Effector memory CD8-positive, alpha-beta T cell (primary cell): ENCODE measurements at regions not wholly inside any gene's neighbourhood (a gene's known extent, or its start where the extent isn't known, plus 50 kb on each side); places are given as distances from the start of the nearest gene placed in this dataset.

Experiments
- ATAC-seq: fragments of 150-1000 bp; cut with Tn5 transposase; replicated peaks from 2 replicates; pipeline ENCODE4 v1.10.0; 2021; ENCODE audit warnings: mild to moderate bottlenecking, moderate library complexity
- DNase-seq, 3 experiments: peaks; one replicate each; pipeline ENCODE4 v3.0.0; 2021
- H3K27ac Mint-ChIP-seq, 2 donors: one replicate each; pipeline ENCODE4 v1.8.0; 2022; ENCODE audit warnings: mild to moderate bottlenecking in 2 of 2, mixed read lengths in 2 of 2, moderate library complexity in 2 of 2
- H3K27me3 Mint-ChIP-seq, 2 donors: one replicate each; pipeline ENCODE4 v1.8.0; 2022; ENCODE audit warnings: mixed read lengths in 2 of 2
- H3K36me3 Mint-ChIP-seq: one replicate; pipeline ENCODE4 v1.8.0; 2022; ENCODE audit warnings: mild to moderate bottlenecking, moderate library complexity, mixed read lengths; ENCODE audit not compliant: insufficient read depth
- H3K4me1 Mint-ChIP-seq, 2 donors: one replicate each; pipeline ENCODE4 v1.8.0; 2022; ENCODE audit warnings: low read depth in 2 of 2, mixed read lengths in 2 of 2
- H3K4me3 Mint-ChIP-seq, 2 donors: one replicate each; pipeline ENCODE4 v1.8.0; 2022; ENCODE audit warnings: mild to moderate bottlenecking in 2 of 2, mixed read lengths in 2 of 2, moderate library complexity in 2 of 2
- H3K9me3 Mint-ChIP-seq, 2 donors: one replicate each; pipeline ENCODE4 v1.8.0; 2022; ENCODE audit warnings: mixed read lengths in 2 of 2

GRCh38 chr4:121277194-121278105 lies 103.4 kb downstream of the QRFPR start:
- peak; percentile 39 for ATAC-seq
- Mint-ChIP-seq H3K4me1 (peaks cover 3 to 5% of the 10 kb centered on the region in 2 donors), H3K36me3 (no peaks in the 10 kb centered on the region), H3K9me3 (no peaks in the 10 kb centered on the region), H3K27ac (no peak overlapping the region), H3K27me3 (peaks cover 0 to 34% of the 10 kb centered on the region in 2 donors), H3K4me3 (no peak overlapping the region)
- DNase-seq, result no peak

GRCh38 chr4:121273191-121273590 lies 107.6 kb downstream of the QRFPR start:
- Mint-ChIP-seq H3K27me3 (peaks cover 0 to 17% of the 10 kb centered on the region in 2 donors), H3K27ac (no peak overlapping the region), H3K9me3 (no peaks in the 10 kb centered on the region), H3K4me3 (no peak overlapping the region), H3K4me1 (peaks cover 3 to 6% of the 10 kb centered on the region in 2 donors), H3K36me3 (no peaks in the 10 kb centered on the region)
- ATAC-seq, result peak; percentile 37
- no peak for DNase-seq

DNA sequence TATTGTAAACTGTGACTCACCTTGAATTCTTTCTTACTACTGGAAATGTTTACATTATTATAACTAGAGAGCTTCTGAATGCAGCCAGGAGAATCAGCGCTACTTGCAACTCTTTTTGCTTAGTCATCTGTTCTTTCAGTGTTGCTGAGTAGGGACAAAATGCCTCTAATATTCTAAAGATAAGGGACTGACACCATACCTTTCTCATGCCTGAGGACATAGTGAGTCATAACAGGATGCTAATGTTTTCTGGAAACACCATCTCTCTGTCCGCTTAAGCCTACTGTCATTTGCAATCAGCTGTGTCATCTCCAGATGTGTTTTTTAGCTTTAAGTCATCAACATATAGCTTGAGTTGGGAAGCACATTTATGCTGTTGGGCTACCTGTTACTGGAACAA lies 108.3 kb downstream of the QRFPR start:
- Mint-ChIP-seq H3K27me3 (peaks cover 0 to 12% of the 10 kb centered on the region in 2 donors), H3K27ac (no peak overlapping the region), H3K9me3 (no peaks in the 10 kb centered on the region), H3K36me3 (no peaks in the 10 kb centered on the region), H3K4me1 (peaks cover 3 to 6% of the 10 kb centered on the region in 2 donors), H3K4me3 (no peak overlapping the region)
- peak; percentile 27 for ATAC-seq
- DNase-seq, result no peak

DNA sequence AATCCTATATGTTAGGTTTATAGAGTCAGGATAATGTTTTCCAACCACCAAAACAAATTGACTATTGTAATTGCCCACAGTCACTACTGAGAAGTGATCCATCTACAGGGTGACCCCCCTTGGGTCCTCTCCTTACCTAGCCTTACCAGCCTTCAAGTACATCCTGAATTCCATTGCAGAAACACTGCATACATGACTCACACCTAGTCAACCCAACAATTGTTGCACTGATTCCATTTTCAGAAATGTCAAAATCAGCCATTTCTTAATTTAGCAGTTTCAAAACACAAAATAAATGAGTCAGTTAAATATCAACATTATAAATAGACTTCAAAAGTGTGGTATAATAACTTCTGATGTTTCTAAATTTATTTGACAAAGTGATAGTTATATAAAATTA lies 106.3 kb upstream of the TNIP3 start:
- Mint-ChIP-seq H3K9me3 (no peaks in the 10 kb centered on the region), H3K4me3 (no peak overlapping the region), H3K27ac (no peak overlapping the region), H3K36me3 (no peaks in the 10 kb centered on the region), H3K27me3 (peaks cover 0 to 2% of the 10 kb centered on the region in 2 donors), H3K4me1 (peaks cover 3 to 6% of the 10 kb centered on the region in 2 donors)
- no peak for DNase-seq
- no peak for ATAC-seq

- ATAC-seq, result no peak
- H3K27me3 Mint-ChIP-seq, result no peaks in the 10 kb centered on the region
- no peak for DNase-seq
- H3K36me3 Mint-ChIP-seq, result no peaks in the 10 kb centered on the region
- no peaks in the 10 kb centered on the region for H3K9me3 Mint-ChIP-seq
- peaks cover 3 to 6% of the 10 kb centered on the region in 2 donors for H3K4me1 Mint-ChIP-seq
- H3K4me3 Mint-ChIP-seq, result no peak overlapping the region
- no peak overlapping the region for H3K27ac Mint-ChIP-seq
Observed at GRCh38 chr4:121269001-121269400, 104.9 kb upstream of the TNIP3 start.

DNA sequence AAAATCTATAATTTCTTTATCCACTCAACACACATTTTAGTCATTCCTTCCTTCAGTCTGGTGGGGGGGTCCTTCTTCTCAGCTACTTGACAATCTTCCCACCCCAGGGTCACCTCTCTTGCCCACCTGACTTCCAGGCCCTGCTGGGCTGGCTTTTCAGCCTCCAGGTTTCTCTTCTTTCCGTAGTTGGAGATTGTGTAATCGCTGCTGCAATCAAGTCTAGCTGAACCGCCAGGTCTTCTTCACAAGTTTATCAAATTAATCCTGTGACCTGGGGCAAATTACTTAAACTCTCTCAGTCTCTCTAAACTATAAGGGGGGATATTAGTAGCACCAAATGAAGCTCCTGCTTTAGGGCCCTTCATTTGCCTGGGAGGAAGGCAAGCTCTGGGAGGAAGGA lies 102.9 kb upstream of the TNIP3 start:
- Mint-ChIP-seq H3K27ac (peak overlapping the region in 1 of 2 donors; percentile 57), H3K27me3 (no peaks in the 10 kb centered on the region), H3K4me1 (no peaks in the 10 kb centered on the region), H3K36me3 (no peaks in the 10 kb centered on the region), H3K9me3 (no peaks in the 10 kb centered on the region), H3K4me3 (no peak overlapping the region)
- ATAC-seq (no peak), DNase-seq (no peak)

DNA sequence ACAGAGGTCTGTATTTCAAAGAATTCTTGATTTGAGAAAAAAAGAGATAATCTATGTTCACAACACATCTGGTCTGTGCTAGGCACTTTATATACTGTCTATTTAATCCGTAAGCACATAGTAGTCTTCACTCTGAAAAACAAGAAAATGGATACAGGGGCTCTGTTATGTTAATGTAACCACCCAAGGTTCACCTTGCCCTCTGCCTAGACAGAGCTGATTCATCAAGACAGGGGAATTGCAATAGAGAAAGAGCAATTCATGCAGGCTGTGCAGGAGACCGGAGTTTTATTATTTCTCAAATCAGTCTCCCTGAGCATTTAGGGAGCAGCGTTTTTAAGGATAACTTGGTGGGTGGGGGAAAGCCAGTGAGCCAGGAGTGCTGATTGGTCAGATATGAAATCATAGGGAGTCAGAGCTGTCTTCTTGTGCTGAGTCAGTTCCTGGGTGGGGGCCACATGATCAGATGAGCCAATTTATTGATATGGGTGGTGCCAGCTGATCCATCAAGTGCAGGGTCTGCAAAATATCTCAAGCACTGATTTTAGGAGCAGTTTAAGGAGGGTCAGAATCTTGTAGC lies 92.9 kb upstream of the TNIP3 start:
- Mint-ChIP-seq H3K27me3 (no peaks in the 10 kb centered on the region), H3K36me3 (peaks cover 11% of the 10 kb centered on the region), H3K4me3 (peak overlapping the region in 1 of 2 donors; percentile 62), H3K27ac (peak overlapping the region; percentile 87 to 98), H3K4me1 (peaks cover 37 to 53% of the 10 kb centered on the region in 2 donors), H3K9me3 (no peaks in the 10 kb centered on the region)
- ATAC-seq (no peak), DNase-seq (no peak)

DNA sequence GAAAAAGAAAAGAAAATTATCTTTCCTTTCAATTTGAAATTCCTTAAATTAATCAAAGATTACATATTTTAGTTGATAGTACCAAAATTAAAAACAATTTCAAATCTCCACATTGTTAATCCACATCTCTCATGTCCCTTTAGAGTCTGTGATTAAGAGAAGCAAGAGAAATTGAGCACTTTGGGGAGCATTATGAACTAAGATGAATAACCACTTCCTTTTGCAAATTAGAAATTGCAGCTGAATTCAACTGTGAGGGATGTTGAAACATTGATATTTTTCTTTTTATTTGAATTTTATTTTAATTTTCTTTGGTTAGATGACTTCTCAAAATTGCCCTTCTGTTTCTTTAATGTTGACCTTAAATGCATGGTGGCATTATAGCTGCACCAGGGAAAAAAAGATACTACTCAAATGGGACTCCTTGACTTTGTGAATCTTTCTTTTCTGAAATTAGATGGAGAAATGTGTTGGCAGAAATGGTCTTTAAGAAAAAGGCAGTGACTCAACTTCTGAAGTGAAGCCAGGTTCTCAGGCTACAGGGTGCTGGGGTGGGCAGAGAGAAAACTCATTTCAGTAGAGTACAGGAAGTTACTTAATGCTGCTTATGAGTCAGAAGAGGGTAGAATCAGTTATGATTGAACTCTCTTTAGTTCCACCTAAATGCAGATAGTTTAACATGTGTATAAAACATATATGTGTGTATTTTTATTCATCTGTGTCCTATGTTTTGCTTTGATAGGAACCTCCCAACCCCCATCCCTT lies 92.0 kb upstream of the TNIP3 start:
- Mint-ChIP-seq H3K27me3 (no peaks in the 10 kb centered on the region), H3K4me1 (peaks cover 38 to 56% of the 10 kb centered on the region in 2 donors), H3K4me3 (peak overlapping the region; percentile 54 to 62), H3K36me3 (peaks cover 11% of the 10 kb centered on the region), H3K27ac (peak overlapping the region; percentile 98 to 99), H3K9me3 (no peaks in the 10 kb centered on the region)
- peak; percentile 50 for ATAC-seq
- peak; percentile 27 to 46 (median 40) for DNase-seq

GRCh38 chr4:121253961-121254360 lies 89.8 kb upstream of the TNIP3 start:
- H3K4me3 Mint-ChIP-seq, result peak overlapping the region; percentile 62 to 70
- DNase-seq, result peak; percentile 60 to 68 (median 64)
- H3K36me3 Mint-ChIP-seq, result peaks cover 11% of the 10 kb centered on the region
- H3K9me3 Mint-ChIP-seq, result no peaks in the 10 kb centered on the region
- peak; percentile 81 for ATAC-seq
- no peaks in the 10 kb centered on the region for H3K27me3 Mint-ChIP-seq
- peaks cover 39 to 57% of the 10 kb centered on the region in 2 donors for H3K4me1 Mint-ChIP-seq
- peak overlapping the region; percentile 98 to 99 for H3K27ac Mint-ChIP-seq

DNA sequence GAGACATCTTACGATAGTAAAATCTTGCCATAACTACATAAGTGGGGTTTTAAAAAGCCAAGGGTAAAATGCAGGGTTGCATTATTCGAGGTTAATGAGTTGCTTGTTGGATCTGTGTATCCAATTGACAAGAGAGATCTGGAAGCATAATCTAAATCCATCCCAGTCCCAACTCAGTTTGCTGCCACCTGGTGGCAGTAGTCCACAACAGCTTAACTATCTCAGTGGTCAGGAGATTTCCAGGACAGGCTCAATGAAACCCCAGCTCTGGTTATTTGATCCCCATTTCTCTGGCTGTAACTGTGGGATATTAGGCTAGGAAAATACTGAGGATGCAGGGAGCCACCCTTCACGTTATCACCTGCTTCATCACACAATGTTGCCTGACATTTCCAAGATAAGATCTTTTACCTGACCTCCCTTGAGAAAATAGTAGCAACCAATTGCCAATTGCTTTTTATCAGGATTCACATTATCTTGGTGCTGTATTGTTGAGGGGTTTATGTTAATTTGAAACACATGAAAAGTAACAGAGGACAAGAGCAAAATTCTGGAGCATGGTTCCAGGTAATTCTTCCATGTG lies 88.2 kb upstream of the TNIP3 start:
- Mint-ChIP-seq H3K9me3 (no peaks in the 10 kb centered on the region), H3K36me3 (peaks cover 11% of the 10 kb centered on the region), H3K4me3 (peak overlapping the region in 1 of 2 donors; percentile 24), H3K4me1 (peaks cover 37 to 53% of the 10 kb centered on the region in 2 donors), H3K27me3 (no peaks in the 10 kb centered on the region), H3K27ac (peak overlapping the region; percentile 98 to 99)
- no peak for ATAC-seq
- DNase-seq, result peak; percentile 32 to 51 (median 37)

- H3K9me3 Mint-ChIP-seq, result no peaks in the 10 kb centered on the region
- no peaks in the 10 kb centered on the region for H3K27me3 Mint-ChIP-seq
- peaks cover 1% of the 10 kb centered on the region for H3K36me3 Mint-ChIP-seq
- peaks cover 18 to 25% of the 10 kb centered on the region in 2 donors for H3K4me1 Mint-ChIP-seq
- DNase-seq, result no peak
- no peak for ATAC-seq
- no peak overlapping the region for H3K4me3 Mint-ChIP-seq
- H3K27ac Mint-ChIP-seq, result no peak overlapping the region
Observed at GRCh38 chr4:121248747-121249146, 84.6 kb upstream of the TNIP3 start.

GRCh38 chr4:121246698-121247097 lies 82.6 kb upstream of the TNIP3 start:
- ATAC-seq (no peak), DNase-seq (no peak)
- H3K4me1 Mint-ChIP-seq, result peaks cover 7 to 9% of the 10 kb centered on the region in 2 donors
- H3K27ac Mint-ChIP-seq, result no peak overlapping the region
- H3K9me3 Mint-ChIP-seq, result no peaks in the 10 kb centered on the region
- H3K27me3 Mint-ChIP-seq, result no peaks in the 10 kb centered on the region
- H3K4me3 Mint-ChIP-seq, result no peak overlapping the region
- H3K36me3 Mint-ChIP-seq, result no peaks in the 10 kb centered on the region

GRCh38 chr4:121243485-121243884 lies 79.4 kb upstream of the TNIP3 start:
- no peak for DNase-seq
- peak overlapping the region; percentile 68 to 85 for H3K4me3 Mint-ChIP-seq
- H3K27ac Mint-ChIP-seq, result peak overlapping the region; percentile 57 to 91
- no peaks in the 10 kb centered on the region for H3K27me3 Mint-ChIP-seq
- H3K4me1 Mint-ChIP-seq, result peaks cover 5% of the 10 kb centered on the region in 2 donors
- no peaks in the 10 kb centered on the region for H3K36me3 Mint-ChIP-seq
- ATAC-seq, result peak; percentile 69
- H3K9me3 Mint-ChIP-seq, result no peaks in the 10 kb centered on the region
